Activated CD4-positive, alpha-beta T cell treated with anti-CD3 and anti-CD28 coated beads, Interleukin-2, amount 50 U/mL, for 1 hour (primary cell): ENCODE measurements at regions not wholly inside any gene's neighbourhood (a gene's known extent, or its start where the extent isn't known, plus 50 kb on each side); places are given as distances from the start of the nearest gene placed in this dataset.

ENCODE experiments used
- DNase-seq: peaks from one replicate; pipeline ENCODE4 v3.0.0-alpha.2; 2020

GRCh38 chr14:98229656-98230366 is 1042.2 kb downstream of the BCL11B start:
- no peak for DNase-seq

DNA sequence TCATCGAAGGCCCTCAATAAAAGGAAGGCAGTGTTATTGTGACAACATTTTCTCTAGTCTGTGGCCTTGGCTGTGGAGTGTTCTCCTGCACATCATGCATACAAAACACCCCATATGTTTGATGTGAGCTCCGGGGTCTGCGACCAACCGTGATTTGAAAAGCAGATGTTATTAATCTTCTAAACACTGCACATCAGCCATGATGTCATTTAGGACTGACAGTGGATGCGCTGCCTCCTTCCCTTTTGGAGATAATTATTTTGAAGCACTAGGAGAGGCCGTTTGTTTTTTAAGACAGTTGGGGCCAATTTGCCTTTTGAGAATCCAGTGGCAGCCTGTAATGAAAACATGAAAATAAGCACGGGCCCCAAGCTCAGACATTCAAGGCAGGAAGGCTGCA is 1041.6 kb downstream of the BCL11B start:
- DNase-seq: no peak

DNA sequence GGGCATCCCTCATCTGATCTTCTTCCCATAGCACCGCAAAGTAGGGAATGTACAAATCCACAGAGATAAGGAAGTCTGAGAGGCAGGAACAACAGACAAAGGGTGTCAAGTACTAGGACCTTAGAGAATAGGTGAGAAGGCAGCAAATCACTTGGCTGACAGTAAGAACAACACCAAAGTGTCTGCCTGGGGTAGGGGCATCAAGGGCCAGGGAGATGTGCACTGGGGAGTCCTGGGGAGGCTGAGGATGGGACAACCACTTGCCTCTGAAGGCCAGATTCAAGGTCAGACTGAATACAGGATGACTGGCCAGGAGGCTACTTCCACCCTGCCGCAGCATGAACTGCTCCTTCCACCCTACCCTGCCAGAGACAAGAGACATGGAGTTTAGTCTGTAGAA is 1040.8 kb downstream of the BCL11B start:
- DNase-seq: no peak

DNA sequence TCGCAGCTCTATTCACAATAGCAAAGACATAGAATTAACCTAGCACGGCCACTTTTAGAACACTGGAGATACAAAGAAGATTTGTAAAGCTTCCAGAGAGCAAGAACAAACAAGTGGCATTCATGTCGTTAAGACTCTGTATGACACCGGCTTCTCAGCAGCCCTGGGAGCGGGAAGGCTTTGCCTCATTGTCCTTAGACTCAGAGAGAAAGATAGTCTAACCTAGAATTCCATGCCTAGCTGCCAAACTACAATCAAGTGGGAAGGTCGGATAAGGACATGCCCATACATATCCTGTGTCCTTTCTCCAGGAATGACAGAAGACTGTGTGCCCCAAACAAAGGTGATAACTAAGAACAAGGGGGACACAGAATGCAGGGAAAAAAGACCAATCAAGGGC is 1038.3 kb downstream of the BCL11B start:
- DNase-seq: no peak

GRCh38 chr14:98234208-98234607 is 1037.8 kb downstream of the BCL11B start:
- DNase-seq: no peak

DNA sequence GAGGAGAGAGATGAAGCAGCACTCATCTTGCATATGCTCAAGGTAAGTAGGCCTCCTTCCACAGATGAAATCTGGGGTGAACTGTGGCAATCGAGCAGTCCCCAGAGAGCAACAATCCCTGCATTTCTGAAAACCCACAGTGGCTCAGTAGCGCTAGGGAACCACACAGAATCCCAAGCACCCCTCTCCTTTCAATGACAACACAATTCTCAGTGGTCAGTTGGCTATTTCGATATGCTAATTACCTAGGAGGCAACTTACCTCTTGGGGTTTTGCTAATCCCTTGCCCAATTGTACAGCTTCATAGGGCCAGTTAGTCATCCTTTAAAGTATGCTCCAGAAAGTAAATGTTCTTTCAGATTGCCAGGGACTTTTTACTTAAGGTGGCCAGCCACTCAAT is 1035.7 kb downstream of the BCL11B start:
- DNase-seq: no peak

GRCh38 chr14:98237939-98238338 is 1034.1 kb downstream of the BCL11B start:
- DNase-seq: no peak

DNA sequence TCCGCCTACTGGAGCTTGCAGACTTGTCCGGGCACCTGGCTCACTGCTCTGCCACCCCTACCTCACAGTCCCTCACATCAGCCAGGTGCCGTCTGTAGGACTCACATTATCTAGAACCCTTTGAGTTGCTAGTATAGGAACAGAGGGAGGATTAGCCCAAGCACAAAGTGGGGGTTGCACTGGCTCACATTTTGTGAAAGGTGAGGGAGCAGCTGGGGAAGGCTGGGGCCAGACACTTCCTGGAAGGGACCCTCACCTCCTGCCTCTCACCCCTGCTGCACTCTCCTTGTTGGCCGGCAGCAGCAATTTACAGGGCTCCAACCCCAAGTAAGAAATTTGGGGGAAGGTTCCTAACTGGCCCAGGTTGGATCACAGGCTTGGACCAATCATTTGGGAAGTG is 1031.6 kb downstream of the BCL11B start:
- DNase-seq: no peak

DNA sequence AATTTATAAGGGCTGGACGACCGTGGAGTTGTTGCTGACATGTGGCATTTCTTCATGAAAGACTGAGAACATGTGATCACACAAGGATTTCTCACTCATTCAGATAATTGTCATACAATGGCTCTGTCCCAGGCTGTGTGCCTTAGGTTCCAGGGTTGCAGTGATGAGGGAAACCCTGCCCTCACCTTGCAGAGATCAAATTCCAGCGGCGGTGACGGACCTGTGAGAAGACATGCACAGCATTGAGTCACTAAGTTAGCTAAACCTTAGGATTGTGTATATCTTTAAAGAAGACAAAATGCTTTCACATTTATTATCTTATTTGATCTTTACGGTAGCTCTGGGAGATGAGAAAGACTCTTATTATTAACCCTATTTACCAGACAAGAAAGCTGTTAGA is 1029.1 kb downstream of the BCL11B start:
- DNase-seq: no peak

DNA sequence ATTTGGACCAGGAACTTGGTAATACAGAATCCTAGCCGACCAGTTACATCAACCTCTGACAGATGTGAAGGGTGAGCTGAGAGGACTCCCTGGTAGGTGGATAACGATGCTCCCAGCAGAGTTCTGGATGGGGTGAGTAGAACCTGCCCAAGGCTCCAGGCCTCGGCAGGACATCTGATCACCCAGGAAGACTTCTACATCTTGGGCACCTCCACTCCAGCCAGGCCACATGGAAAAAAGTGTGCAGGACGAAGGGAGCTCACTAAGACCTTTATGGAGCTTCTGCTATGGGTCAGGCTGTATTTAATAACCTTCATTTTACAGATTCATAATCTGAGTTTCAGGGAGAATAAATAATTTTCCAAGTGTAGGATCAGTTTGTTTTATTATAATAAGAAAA is 1028.7 kb downstream of the BCL11B start:
- DNase-seq: no peak

DNA sequence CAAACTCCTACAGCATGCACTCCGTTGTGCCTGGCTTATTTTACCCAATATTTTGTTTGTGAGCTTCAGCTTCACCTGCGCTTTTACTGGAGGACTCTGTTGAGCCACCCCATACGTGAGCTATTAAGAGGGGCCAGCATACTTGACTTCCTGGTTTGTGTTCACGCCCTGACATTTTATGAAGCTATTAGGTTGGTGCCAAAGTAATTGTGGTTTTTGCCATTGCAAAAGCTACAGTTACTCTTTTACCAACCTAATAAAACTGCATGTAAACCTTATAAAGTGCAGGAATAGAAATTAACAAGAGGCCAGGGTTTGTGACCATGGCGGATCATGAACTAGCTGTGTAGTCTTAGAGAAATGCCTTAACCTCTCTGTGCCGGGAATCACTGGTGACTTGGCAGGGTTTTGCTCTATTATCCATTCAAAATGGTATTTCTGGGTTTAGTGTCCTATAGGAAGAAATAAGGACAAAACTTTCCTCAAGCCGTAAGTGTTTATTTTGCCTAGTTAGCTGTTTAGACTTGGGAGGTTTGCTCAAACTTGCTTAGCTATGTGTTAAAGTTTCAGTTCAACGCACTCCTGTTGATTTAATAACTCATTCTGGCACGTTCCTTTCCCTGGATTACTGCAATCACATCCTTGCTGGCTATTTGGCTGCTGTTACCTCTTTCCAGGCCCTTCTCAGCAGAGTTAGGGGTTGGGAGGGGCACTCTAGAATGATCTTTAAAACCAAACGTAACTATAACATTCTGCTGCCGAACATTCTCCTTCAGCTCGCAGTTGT is 1027.6 kb downstream of the BCL11B start:
- DNase-seq: no peak

- DNase-seq: no peak
Observed at GRCh38 chr14:98244966-98245569, 1026.9 kb downstream of the BCL11B start.

- no peak for DNase-seq
Observed at GRCh38 chr14:98249057-98249456, 1022.9 kb downstream of the BCL11B start.

- DNase-seq: no peak
Observed at GRCh38 chr14:98249476-98249875, 1022.5 kb downstream of the BCL11B start.

GRCh38 chr14:98252820-98253219 is 1019.2 kb downstream of the BCL11B start:
- DNase-seq: no peak

DNA sequence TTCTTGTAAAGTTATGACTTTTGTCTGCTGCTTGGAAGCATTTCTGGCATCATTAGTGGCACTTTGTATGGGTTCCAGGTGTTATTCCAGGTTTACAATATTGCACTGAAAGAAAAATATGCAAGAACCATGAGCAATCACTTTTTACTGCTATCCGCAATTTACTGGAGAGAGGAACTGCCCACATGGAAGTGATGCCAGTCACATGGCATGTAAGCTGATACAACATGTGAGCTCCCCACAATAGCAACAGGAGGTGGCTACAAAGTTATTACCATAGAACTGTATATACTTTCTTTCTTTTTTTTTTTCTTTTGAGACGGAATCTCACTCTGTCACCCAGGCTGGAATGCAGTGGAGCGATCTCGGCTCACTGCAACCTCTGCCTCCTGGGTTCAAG is 1012.1 kb downstream of the BCL11B start:
- DNase-seq: no peak

DNA sequence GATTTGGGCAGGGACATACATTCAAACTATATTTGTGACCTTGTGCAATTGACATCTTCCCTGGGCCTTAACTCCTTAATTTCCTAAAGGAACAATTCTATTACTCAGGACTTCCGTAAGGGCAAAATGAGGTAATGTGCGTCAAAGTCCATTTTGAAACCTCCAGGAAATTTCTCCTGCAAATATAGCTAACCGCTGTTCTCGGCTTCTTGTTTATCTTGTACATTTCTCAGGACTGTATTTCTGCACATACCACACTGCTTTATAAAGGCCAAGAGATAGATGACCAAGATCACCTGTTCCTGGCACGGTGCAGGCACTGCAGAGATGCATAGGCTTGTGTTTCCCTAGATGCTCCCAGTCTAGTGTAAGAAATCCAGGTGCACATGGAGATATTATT is 1009.4 kb downstream of the BCL11B start:
- DNase-seq: no peak

DNA sequence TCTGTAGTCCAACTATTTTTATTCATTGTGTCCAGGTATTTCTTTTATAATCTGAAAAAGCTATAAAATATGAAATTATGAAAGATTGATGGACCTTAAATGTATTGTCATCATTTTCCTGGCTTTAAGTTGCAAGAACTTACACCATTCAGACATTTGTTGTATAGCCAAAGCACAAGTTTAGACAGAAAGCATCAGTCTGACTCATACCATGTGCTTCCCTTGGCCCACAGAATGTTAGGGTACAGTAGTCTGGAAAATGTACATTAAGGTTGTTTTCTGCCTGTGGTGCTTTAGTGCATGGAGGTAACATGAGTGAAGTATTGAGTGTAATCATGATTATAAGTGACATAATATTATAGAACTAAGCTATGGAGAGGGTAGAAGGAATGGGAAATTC is 1002.5 kb downstream of the BCL11B start:
- DNase-seq: no peak

- no peak for DNase-seq
Observed at GRCh38 chr14:98270201-98270600, 1001.8 kb downstream of the BCL11B start.

- DNase-seq: no peak
Observed at GRCh38 chr14:98274596-98274995, 997.4 kb downstream of the BCL11B start.

DNA sequence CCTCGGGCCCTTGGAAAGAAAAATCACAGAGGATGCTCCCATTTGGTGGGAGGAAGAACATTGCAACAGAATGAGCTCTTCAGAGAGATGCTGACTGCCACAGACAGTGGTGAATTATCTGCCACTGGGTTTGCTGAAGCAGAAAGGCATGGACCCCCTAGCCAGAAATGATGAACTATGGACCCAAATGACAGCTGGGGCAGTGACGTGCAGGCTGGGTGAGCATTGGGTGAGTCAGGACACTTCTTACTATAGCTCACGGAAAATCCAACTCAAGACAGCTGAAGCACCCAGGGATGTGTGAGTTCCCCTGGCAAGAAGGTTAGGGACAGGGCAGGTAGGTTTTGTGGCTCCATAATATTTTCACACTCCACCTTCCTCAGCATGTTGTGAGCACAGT is 993.2 kb downstream of the BCL11B start:
- no peak for DNase-seq

- DNase-seq: no peak
Observed at GRCh38 chr14:98280436-98280835, 991.6 kb downstream of the BCL11B start.

DNA sequence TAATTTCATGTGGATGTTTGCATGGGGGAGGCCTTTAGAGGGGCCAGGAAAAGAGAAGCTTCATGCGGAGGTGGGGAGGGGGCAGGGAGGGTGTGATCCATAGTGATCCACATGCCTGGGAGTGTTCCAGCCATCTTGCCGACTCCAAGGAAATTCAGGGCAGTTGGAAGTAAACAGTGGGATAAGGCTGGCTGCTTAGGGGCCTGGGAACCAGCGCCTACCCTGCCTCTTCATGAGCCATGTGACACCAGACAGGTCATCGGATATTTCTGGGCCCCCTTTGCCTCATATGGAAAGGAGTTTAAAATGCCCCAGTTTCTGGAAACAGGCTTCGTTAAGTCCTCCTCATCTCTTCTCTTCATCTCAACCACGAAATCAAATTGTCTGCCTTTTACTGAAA is 983.2 kb downstream of the BCL11B start:
- DNase-seq: no peak

DNA sequence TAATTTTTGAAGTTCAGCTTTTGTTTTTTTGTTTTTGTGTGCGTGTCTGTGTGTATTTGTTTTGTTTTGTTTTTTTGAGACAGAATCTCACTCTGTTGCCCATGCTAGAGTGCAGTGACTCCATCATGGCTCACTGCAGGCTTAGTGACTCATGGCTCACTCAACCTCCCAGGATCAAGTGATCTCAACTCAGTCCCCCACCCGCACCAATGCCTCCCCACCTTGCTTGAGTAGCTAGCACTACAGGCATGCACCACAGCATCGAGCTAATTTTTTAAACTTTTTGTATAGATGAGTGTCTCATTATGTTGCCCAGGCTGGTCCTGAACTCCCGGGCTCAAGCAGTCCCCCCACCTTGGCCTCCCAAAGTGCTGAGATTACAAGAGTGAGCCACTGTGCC is 981.4 kb downstream of the BCL11B start:
- no peak for DNase-seq
